Activated naive CD8-positive, alpha-beta T cell treated with anti-CD3 and anti-CD28 coated beads, Interleukin-2, amount 50 U/mL, for 24 hours (primary cell): ENCODE measurements at regions not wholly inside any gene's neighbourhood (a gene's known extent, or its start where the extent isn't known, plus 50 kb on each side); places are given as distances from the start of the nearest gene placed in this dataset.
"Not testable (repeated sequence)": the region's sequence is repeated elsewhere in the genome, so short reads cannot be mapped to it uniquely, and the experiment has no call there.

ENCODE experiments used
- ATAC-seq: fragments of 150-1000 bp; cut with Tn5 transposase; one replicate; pipeline ENCODE4 v1.10.0; 2021
- DNase-seq: peaks from one replicate; pipeline ENCODE4 v3.0.0; 2021
- H3K27ac Mint-ChIP-seq: one replicate; pipeline ENCODE4 v1.8.0; 2021; ENCODE audit warnings: mild to moderate bottlenecking, mixed read lengths
- H3K27me3 Mint-ChIP-seq: one replicate; pipeline ENCODE4 v1.8.0; 2021; ENCODE audit warnings: mixed read lengths
- H3K36me3 Mint-ChIP-seq: one replicate; pipeline ENCODE4 v1.8.0; 2021; ENCODE audit warnings: low read depth, mixed read lengths
- H3K4me1 Mint-ChIP-seq: one replicate; pipeline ENCODE4 v1.8.0; 2021; ENCODE audit warnings: mixed read lengths
- H3K4me3 Mint-ChIP-seq: one replicate; pipeline ENCODE4 v1.8.0; 2021; ENCODE audit warnings: mild to moderate bottlenecking, moderate library complexity, mixed read lengths
- H3K9me3 Mint-ChIP-seq: one replicate; pipeline ENCODE4 v1.8.0; 2021; ENCODE audit warnings: mixed read lengths

DNA sequence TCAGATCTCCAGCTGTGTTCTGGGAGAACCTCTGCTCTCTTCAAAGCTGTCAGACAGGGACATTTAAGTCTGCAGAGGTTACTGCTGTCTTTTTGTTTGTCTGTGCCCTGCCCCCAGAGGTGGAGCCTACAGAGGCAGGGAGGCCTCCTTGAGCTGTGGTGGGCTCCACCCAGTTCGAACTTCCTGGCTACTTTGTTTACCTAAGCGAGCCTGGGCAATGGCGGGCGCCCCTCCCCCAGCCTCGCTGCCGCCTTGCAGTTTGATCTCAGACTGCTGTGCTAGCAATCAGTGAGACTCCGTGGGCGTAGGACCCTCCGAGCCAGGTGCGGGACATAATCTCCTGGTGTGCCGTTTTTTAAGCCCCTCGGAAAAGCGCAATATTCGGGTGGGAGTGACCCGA lies 171.2 kb downstream of the RBMX2 start:
- not testable (repeated sequence) for DNase-seq, H3K27me3 Mint-ChIP-seq, H3K27ac Mint-ChIP-seq, H3K36me3 Mint-ChIP-seq, H3K9me3 Mint-ChIP-seq, H3K4me1 Mint-ChIP-seq, H3K4me3 Mint-ChIP-seq, ATAC-seq
